Chondrocyte (in vitro differentiated cells): ENCODE measurements at regions not wholly inside any gene's neighbourhood (a gene's known extent, or its start where the extent isn't known, plus 50 kb on each side); places are given as distances from the start of the nearest gene placed in this dataset.
"Not testable (repeated sequence)": the region's sequence is repeated elsewhere in the genome, so short reads cannot be mapped to it uniquely, and the experiment has no call there.

Experiments
- DNase-seq: peaks from one replicate; pipeline ENCODE4 v3.0.0; 2021; ENCODE audit warnings: mixed read lengths, low spot score
- H3K27ac Mint-ChIP-seq: one replicate; pipeline ENCODE4 v1.8.0; 2021; ENCODE audit warnings: mild to moderate bottlenecking, moderate library complexity, mixed read lengths; ENCODE audit not compliant: unreplicated experiment
- H3K27me3 Mint-ChIP-seq: 2 replicates; pipeline ENCODE4 v1.8.0; 2021; ENCODE audit warnings: low read depth, mixed read lengths
- H3K36me3 Mint-ChIP-seq: 2 replicates; pipeline ENCODE4 v1.8.0; 2021; ENCODE audit warnings: low read depth, mixed read lengths
- H3K4me1 Mint-ChIP-seq: 2 replicates; pipeline ENCODE4 v1.8.0; 2021; ENCODE audit warnings: low read depth, mild to moderate bottlenecking, mixed read lengths
- H3K4me3 Mint-ChIP-seq: one replicate; pipeline ENCODE4 v1.8.0; 2021; ENCODE audit warnings: mild to moderate bottlenecking, moderate library complexity, mixed read lengths; ENCODE audit not compliant: unreplicated experiment
- H3K9me3 Mint-ChIP-seq: 2 replicates; pipeline ENCODE4 v1.8.0; 2021; ENCODE audit warnings: low read depth, mixed read lengths
- TF ChIP-seq, protein P1 (sequence below): fragments of 200-600 bp; sonication (generic); IDR thresholded peaks from 2 replicates; pipeline ENCODE4 v1.5.0; 2021; ENCODE audit warnings: antibody characterized with exemption, mild to moderate bottlenecking, moderate library complexity

DNA sequence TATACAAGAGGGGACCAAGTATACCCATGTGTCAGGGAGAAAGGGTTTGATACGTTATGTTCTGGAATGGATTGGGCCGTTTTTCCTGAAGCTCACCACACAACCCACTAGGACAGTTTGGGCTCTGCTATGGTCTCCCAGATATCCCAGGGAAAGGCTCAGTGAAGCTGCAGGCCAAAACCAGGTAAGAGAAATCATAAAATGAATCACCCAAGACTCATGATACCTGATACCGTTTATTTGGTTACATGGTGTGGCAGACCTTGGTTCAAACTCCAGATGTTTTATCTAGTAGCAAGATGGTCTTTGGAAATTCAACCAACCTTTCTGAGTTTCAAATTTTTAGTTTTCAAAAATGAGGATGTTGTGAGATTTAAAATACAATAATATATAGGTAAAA lies 177.6 kb downstream of the C12orf75 start:
- Mint-ChIP-seq H3K4me1 (peaks cover 41% of the 10 kb centered on the region), H3K4me3 (no peak overlapping the region), H3K27me3 (no peaks in the 10 kb centered on the region), H3K9me3 (no peaks in the 10 kb centered on the region), H3K27ac (peak overlapping the region; percentile 82), H3K36me3 (no peaks in the 10 kb centered on the region)
- TF ChIP-seq, protein P1, sequence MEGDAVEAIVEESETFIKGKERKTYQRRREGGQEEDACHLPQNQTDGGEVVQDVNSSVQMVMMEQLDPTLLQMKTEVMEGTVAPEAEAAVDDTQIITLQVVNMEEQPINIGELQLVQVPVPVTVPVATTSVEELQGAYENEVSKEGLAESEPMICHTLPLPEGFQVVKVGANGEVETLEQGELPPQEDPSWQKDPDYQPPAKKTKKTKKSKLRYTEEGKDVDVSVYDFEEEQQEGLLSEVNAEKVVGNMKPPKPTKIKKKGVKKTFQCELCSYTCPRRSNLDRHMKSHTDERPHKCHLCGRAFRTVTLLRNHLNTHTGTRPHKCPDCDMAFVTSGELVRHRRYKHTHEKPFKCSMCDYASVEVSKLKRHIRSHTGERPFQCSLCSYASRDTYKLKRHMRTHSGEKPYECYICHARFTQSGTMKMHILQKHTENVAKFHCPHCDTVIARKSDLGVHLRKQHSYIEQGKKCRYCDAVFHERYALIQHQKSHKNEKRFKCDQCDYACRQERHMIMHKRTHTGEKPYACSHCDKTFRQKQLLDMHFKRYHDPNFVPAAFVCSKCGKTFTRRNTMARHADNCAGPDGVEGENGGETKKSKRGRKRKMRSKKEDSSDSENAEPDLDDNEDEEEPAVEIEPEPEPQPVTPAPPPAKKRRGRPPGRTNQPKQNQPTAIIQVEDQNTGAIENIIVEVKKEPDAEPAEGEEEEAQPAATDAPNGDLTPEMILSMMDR = no peak
- DNase-seq = no peak

DNA sequence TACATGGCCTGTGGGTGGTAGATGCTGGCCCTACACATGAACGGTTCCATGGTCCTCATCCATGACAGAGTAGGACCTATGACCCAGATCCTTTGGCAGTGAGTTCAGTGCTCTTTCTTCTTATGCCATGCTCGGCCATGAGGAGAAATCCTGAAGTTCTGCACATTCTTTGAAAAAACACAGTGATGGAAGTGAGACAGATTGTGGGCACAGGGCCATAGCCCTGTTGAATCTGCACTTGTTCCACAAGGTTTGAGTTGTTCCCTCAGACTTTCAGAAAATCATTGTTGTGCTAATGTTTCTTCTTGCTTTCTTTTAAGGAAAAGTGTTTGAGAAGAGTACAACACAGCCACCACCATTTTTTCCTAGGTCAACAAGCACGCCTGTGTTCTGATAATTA lies 180.0 kb downstream of the C12orf75 start:
- H3K27me3 Mint-ChIP-seq = no peaks in the 10 kb centered on the region
- TF ChIP-seq, protein P1 = no peak
- H3K9me3 Mint-ChIP-seq = no peaks in the 10 kb centered on the region
- H3K4me3 Mint-ChIP-seq = no peak overlapping the region
- no peak for DNase-seq
- H3K27ac Mint-ChIP-seq = no peak overlapping the region
- peaks cover 45% of the 10 kb centered on the region for H3K4me1 Mint-ChIP-seq
- H3K36me3 Mint-ChIP-seq = no peaks in the 10 kb centered on the region

DNA sequence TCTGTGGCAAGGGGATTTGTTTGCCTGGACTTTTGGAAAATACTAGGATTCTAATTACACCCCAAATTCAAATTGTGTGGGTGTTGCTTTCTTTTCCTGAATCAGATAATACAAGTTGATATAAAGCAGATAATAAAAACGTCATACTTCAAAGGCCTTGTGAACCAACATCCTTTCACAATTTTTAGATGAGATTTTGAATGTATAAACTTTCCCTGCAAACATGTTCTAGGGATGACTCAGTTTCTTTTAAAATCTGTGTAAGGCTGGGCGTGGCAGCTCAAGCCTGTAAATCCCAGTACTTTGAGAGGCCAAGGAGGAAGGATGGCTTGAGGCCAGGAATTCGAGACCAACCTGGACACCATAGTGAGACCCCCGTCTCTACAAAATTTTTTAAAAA lies 182.4 kb downstream of the C12orf75 start:
- peaks cover 27% of the 10 kb centered on the region for H3K4me1 Mint-ChIP-seq
- H3K27ac Mint-ChIP-seq, H3K36me3 Mint-ChIP-seq, H3K9me3 Mint-ChIP-seq, H3K4me3 Mint-ChIP-seq, DNase-seq, H3K27me3 Mint-ChIP-seq: not testable (repeated sequence)

DNA sequence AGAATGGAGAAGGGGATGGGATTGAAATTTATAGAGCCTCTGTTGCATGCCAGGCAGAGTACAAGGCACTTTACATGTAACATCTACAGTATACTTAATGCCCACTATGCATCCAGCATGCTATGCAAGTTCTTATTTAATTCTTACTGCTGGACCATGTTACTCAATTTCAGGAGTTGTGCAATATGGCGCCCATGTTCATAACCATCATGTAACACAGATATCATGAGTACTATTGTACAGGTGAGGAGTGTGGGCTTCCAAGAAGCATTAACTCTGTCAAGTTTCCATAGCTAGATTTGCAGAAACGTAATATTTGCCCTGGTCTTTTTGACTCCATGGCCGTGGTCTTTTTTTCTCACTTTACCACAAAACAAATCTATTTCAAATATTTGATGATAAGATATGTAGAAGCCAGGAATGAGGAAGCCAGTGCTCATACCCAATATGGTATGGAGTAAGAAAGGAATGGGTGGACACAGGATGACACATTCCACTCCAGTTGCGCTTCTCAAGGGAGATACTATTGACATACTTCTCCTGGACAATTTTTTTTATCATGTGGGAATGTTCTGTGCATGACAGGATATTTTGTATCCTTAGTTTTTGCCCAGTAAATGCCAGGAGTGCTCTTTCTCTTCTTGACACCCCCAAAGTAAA lies 191.8 kb downstream of the C12orf75 start:
- Mint-ChIP-seq H3K27me3 (no peaks in the 10 kb centered on the region), H3K4me3 (peak overlapping the region; percentile 3), H3K27ac (peak overlapping the region; percentile 99), H3K4me1 (peaks cover 62% of the 10 kb centered on the region), H3K9me3 (peaks cover 15% of the 10 kb centered on the region), H3K36me3 (peaks cover 5% of the 10 kb centered on the region)
- TF ChIP-seq, protein P1 = no peak
- no peak for DNase-seq

DNA sequence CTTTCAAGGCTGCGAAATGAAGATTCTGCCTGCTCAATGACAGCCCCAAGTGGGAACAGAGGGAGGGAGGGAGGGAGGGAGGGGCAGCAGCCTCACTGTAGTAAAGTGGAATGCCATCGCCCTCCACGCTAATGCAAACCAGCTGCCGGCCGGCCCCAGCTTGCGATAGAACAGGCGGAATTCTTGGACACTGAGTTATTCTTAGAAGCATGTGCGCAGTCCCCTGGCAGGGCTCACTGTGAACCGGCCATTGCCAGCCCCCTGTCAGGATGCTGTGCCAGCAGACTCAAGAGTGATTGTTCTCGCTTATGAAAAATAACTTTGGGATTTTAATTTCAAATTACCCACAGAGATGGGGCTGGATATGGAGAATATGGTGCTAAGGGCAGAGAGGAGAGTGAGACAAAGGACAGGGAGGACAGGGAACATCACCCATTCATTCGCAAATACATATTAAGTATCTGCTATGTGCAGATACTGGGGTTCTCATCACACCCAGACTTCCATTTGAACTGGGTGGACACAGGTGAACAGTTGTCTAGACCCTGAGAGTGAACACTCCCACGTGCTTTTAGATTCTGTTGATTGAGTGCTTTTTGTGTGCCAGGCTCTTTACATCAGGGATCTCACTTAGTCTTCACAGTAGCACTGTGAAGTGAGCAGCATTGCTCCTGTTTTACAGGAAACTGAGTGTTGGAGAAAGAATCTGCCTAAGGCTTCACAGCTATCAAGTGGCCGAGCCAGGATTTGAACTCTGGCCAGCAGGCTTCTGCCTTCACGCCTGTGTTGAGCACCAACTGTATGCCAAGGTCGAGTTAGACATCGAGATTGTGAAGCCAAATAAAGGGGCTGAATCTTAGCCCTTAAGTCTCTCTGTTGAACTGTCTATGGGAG lies 192.9 kb downstream of the C12orf75 start:
- Mint-ChIP-seq H3K27ac (peak overlapping the region; percentile 99), H3K36me3 (peaks cover 5% of the 10 kb centered on the region), H3K4me1 (peaks cover 54% of the 10 kb centered on the region), H3K9me3 (peaks cover 10% of the 10 kb centered on the region), H3K27me3 (no peaks in the 10 kb centered on the region), H3K4me3 (peak overlapping the region; percentile 42)
- TF ChIP-seq, protein P1 = no peak
- peak; percentile 95 for DNase-seq
